HG03460 (cell line): ENCODE measurements at regions not wholly inside any gene's neighbourhood (a gene's known extent, or its start where the extent isn't known, plus 50 kb on each side); places are given as distances from the start of the nearest gene placed in this dataset.
"Not testable (repeated sequence)": the region's sequence is repeated elsewhere in the genome, so short reads cannot be mapped to it uniquely, and the experiment has no call there.

Experiments
- ATAC-seq: cut with Tn5 transposase; IDR thresholded peaks from one replicate; pipeline ENCODE4 v1.9.1; 2021; ENCODE audit not compliant: unreplicated experiment

GRCh38 chr20:4320291-4320690 is 71.2 kb upstream of the ADRA1D start:
- ATAC-seq, result no peak

DNA sequence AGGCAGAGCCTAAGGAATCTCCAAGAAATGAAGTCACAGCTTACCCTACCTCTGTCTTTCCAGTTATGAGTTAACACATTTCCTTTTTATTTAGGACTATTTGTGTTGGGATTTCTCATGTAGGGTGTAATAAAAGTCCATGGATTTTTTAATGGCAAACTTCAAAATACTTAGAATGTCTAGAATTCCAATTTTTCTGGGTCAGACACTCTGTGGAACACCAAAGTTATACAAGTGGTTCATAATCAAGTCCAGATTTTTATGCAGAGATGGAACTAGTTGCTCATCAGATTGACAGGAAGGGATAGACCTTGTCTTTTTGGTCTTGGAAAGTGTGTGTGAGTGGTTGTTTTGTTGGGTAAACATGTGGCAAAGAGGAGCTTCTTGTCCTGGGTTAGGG is 69.8 kb upstream of the ADRA1D start:
- no peak for ATAC-seq

- ATAC-seq, result not testable (repeated sequence)
Measured at GRCh38 chr20:4310616-4311015, 61.5 kb upstream of the ADRA1D start.

- ATAC-seq, result no peak
Measured at GRCh38 chr20:4306206-4306605, 57.1 kb upstream of the ADRA1D start.

- ATAC-seq, result no peak
Measured at GRCh38 chr20:4305091-4305490, 56.0 kb upstream of the ADRA1D start.

GRCh38 chr20:4304601-4305000 is 55.5 kb upstream of the ADRA1D start:
- no peak for ATAC-seq

DNA sequence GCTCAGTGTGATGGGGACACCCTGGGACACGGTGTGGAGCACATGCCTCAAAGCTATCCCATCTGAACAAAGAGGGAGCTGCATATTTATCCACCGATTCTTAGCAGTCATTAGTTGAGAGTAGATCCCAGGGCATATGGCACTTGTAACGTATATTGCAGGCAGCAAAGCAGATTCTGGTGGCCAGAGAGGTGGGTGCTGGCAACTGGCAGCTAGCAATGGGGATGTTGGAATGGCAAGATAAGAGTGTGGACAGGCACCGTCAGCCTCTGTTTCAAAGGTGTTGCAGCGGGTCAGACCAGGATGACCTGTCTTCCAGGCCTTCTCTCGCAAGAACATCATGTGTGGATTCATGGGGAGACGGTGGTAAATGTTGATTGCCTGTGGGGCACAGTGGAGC is 54.0 kb upstream of the ADRA1D start:
- no peak for ATAC-seq

DNA sequence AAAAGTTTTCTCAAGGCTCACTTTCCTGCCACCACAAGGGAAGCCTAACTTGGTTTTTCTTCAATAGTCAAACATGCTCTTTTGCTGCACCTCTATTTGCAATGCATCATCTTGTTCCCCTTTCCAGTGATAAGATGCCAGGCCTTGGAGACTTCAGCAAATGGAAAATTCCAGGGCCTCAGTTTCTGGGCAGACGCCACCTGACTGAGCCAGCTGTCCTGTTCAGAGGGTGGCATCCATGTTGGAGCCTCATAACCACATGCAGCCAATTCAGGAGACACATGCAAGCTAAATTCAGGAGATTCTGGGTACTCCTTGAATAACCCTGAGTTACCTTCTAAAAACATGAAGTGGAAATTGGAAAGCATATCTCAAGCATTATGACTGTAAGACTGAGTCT is 51.8 kb upstream of the ADRA1D start:
- ATAC-seq, result no peak

GRCh38 chr20:4300401-4300800 is 51.3 kb upstream of the ADRA1D start:
- ATAC-seq, result no peak

GRCh38 chr20:4299773-4300172 is 50.7 kb upstream of the ADRA1D start:
- no peak for ATAC-seq

DNA sequence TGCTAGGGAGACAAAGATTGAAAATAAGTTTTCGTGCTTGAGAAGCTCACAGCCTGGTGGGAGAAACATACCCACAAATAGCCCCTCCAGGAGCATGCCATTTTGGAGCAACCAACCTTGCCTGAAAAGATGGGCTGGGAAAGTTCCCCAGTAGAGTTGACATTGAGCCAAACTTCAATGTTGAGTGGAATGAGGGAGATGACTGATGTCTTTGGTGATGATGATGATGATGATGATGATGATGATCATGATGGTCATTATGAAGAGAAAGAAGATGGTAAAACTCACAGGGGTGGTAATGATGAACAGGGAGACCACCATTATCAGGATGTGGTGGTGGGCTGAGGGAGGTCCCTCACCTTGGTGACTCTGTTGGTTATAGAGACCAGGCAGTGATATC is 50.1 kb upstream of the ADRA1D start:
- ATAC-seq, result no peak
